Upper lobe of right lung (tissue), 1 donor: ENCODE measurements at regions not wholly inside any gene's neighbourhood (a gene's known extent, or its start where the extent isn't known, plus 50 kb on each side); places are given as distances from the start of the nearest gene placed in this dataset.
"Not testable (repeated sequence)": the region's sequence is repeated elsewhere in the genome, so short reads cannot be mapped to it uniquely, and the experiment has no call there.

ENCODE experiments used
- ATAC-seq: fragments of 200-7000 bp; cut with Tn5 transposase; one replicate; pipeline ENCODE4 v1.9.1; 2020; ENCODE audit warnings: mild to moderate bottlenecking, moderate library complexity
- DNase-seq: peaks from one replicate; pipeline ENCODE4 v3.0.0-alpha.2; 2020
- H3K27ac ChIP-seq: fragments of 200-600 bp; one replicate; pipeline ENCODE4 v1.8.0; 2022
- H3K27me3 ChIP-seq: fragments of 200-600 bp; one replicate; pipeline ENCODE4 v1.8.0; 2022; ENCODE audit warnings: mild to moderate bottlenecking
- H3K36me3 ChIP-seq: fragments of 200-600 bp; one replicate; pipeline ENCODE4 v1.8.0; 2022
- H3K4me1 ChIP-seq: fragments of 200-600 bp; one replicate; pipeline ENCODE4 v1.8.0; 2022
- H3K4me3 ChIP-seq: fragments of 200-600 bp; one replicate; pipeline ENCODE4 v1.8.0; 2022; ENCODE audit warnings: mild to moderate bottlenecking
- H3K9me3 ChIP-seq: fragments of 200-600 bp; one replicate; pipeline ENCODE4 v1.8.0; 2022
- intact Hi-C: fragments of 100-400 bp; cut with DNase I; formaldehyde crosslinking; loops from one replicate; pipeline ENCODE4 v1.11.0; 2022
- TF ChIP-seq, protein P1 (sequence below): fragments of 200-600 bp; IDR thresholded peaks from one replicate; pipeline ENCODE4 v1.8.0; 2022; ENCODE audit warnings: antibody characterized with exemption
- donor health status: DM: no; HTN: yes; CAD: no; lungs with severe emphysema.

- no peaks in the 10 kb centered on the region for H3K36me3 ChIP-seq
- TF ChIP-seq, protein P1, sequence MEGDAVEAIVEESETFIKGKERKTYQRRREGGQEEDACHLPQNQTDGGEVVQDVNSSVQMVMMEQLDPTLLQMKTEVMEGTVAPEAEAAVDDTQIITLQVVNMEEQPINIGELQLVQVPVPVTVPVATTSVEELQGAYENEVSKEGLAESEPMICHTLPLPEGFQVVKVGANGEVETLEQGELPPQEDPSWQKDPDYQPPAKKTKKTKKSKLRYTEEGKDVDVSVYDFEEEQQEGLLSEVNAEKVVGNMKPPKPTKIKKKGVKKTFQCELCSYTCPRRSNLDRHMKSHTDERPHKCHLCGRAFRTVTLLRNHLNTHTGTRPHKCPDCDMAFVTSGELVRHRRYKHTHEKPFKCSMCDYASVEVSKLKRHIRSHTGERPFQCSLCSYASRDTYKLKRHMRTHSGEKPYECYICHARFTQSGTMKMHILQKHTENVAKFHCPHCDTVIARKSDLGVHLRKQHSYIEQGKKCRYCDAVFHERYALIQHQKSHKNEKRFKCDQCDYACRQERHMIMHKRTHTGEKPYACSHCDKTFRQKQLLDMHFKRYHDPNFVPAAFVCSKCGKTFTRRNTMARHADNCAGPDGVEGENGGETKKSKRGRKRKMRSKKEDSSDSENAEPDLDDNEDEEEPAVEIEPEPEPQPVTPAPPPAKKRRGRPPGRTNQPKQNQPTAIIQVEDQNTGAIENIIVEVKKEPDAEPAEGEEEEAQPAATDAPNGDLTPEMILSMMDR: no peak
- intact Hi-C loops: no loop called here
- DNase-seq (no peak), ATAC-seq (no peak)
- H3K4me3 ChIP-seq: no peak overlapping the region
- no peaks in the 10 kb centered on the region for H3K4me1 ChIP-seq
- H3K27ac ChIP-seq: no peak overlapping the region
- peaks cover 14% of the 10 kb centered on the region for H3K9me3 ChIP-seq
- H3K27me3 ChIP-seq: no peaks in the 10 kb centered on the region
Measured at GRCh38 chr5:145408048-145408341, 427.1 kb downstream of the PRELID2 start.

DNA sequence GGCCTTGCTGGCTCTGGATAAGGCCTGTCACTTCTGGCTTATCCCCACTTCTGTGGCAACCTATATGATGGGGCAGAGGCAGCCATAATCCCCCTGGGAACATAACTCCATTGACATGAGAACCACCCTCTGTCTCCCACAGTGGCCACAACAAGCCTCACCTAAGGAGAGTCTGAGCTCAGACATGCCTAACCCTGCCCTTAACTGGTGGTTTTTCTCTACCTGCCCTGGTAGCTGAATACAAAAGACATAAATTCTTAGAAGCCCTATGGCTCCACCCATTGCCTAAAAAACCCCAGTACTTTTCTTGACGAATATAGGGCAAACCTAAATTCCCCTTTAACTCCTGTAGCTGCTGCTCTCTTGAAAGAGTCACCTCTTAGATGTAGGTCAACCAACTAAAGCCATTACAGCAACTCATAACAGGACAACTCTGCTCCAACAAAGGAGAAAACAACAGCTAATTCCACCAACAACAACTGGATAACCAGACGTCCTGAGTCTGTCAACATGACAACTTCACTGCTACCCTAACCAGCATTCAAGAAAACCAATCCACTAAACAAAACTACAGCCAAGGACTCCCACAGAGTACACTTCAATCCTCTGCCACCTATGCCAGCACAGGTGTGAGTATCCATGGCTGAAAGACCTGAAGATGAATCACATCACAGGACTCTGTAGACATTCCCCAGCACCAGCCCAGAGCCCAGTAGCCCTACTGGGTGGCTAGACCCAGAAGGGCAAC is 427.7 kb downstream of the PRELID2 start:
- no peak for DNase-seq
- H3K27ac ChIP-seq: no peak overlapping the region
- intact Hi-C loops: no loop called here

DNA sequence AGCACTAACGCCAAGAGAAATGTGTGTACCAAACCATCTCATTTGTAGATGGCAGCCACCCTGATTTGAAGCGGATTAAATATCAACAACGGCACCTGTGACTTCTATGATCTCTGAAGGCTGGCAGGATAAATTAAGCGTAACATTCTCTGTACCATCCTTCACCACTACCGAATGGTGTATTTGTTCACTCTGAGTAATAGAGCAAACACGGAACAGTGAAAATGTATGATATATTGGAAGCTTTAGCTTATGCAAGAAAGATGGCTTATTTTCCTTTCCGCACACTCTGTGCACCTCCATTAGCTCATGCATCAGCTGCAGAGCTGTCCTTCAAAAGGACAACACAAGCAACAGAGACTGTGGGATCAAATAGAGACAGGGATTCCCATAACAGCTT is 431.1 kb downstream of the PRELID2 start:
- Histone ChIP-seq H3K9me3 (no peaks in the 10 kb centered on the region), H3K27me3 (no peaks in the 10 kb centered on the region), H3K27ac (no peak overlapping the region), H3K4me1 (no peaks in the 10 kb centered on the region), H3K36me3 (no peaks in the 10 kb centered on the region), H3K4me3 (no peak overlapping the region)
- TF ChIP-seq, protein P1: no peak
- ATAC-seq (no peak), DNase-seq (no peak)
- intact Hi-C loops: no loop called here

More for the DNA sequence above, 427.7 kb downstream of the PRELID2 start:
- Histone ChIP-seq H3K4me3 (no peak overlapping the region), H3K36me3 (no peaks in the 10 kb centered on the region), H3K9me3 (peaks cover 13% of the 10 kb centered on the region), H3K4me1 (no peaks in the 10 kb centered on the region), H3K27me3 (no peaks in the 10 kb centered on the region)
- no peak for ATAC-seq
- TF ChIP-seq, protein P1: no peak

- intact Hi-C loops: no loop called here
- Histone ChIP-seq H3K4me3 (no peak overlapping the region), H3K27ac (no peak overlapping the region), H3K9me3 (no peaks in the 10 kb centered on the region), H3K4me1 (no peaks in the 10 kb centered on the region), H3K36me3 (no peaks in the 10 kb centered on the region), H3K27me3 (no peaks in the 10 kb centered on the region)
- TF ChIP-seq, protein P1: no peak
- no peak for DNase-seq
- ATAC-seq: no peak
Measured at GRCh38 chr5:145396888-145397287, 438.3 kb downstream of the PRELID2 start.

DNA sequence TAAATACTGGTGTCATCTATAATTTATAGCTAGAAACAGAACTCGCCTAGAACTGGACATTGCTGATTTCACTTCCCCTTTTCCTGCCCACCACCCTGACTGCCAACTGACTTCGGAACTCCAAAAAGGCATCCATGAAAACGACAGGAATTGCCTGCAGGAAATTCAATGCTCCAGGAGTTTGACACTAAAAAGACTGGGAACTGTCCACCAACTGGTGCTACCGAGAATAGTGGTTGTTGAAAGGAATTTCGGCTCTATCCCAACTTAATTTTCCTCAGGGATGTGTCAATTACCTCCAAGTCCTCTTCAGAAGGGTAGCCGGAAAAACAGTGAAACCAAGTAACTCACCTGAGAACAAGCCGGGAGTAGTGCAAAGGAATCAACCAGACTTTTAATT is 440.0 kb downstream of the PRELID2 start:
- H3K4me1 ChIP-seq, H3K36me3 ChIP-seq, H3K27ac ChIP-seq, intact Hi-C loops, H3K9me3 ChIP-seq, ATAC-seq, DNase-seq, H3K4me3 ChIP-seq, H3K27me3 ChIP-seq: not testable (repeated sequence)

DNA sequence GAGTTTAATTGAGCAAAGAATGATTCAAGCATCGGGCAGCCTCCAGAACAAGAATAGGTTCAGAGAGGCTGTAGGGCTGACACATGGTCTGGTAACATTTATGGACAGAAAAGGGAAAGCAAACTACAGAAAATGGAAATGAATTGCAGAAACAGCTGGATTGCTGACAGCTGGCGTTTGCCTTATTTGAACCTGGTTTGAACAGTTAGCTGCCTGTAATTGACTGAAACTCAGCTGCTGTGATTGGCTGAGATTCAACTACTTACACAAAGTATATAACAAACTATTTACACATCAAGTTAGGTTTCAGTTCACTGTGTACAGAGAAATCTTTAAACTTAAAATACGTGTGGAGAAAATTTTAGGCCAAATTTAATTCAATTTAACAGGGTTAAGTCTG is 441.7 kb downstream of the PRELID2 start:
- TF ChIP-seq, protein P1: no peak
- ATAC-seq: no peak
- intact Hi-C loops: no loop called here

More for the DNA sequence above, 441.7 kb downstream of the PRELID2 start:
- Histone ChIP-seq H3K27me3 (no peaks in the 10 kb centered on the region), H3K36me3 (no peaks in the 10 kb centered on the region), H3K27ac (no peak overlapping the region), H3K9me3 (no peaks in the 10 kb centered on the region), H3K4me1 (no peaks in the 10 kb centered on the region), H3K4me3 (no peak overlapping the region)
- DNase-seq: no peak
